GM18507 (cell line): ENCODE measurements at regions not wholly inside any gene's neighbourhood (a gene's known extent, or its start where the extent isn't known, plus 50 kb on each side); places are given as distances from the start of the nearest gene placed in this dataset.

Experiments
- DNase-seq: peaks from one replicate; pipeline ENCODE4 v3.0.0; 2011; ENCODE audit warnings: low read depth; ENCODE audit not compliant: insufficient read length; ENCODE audit errors: extremely low spot score
- FAIRE-seq: peaks from 2 replicates; lab custom pipeline; 2011; peaks lifted over from hg19 to GRCh38; lab: Jason Lieb, UNC

GRCh38 chr5:4991925-4992324 lies 148.2 kb upstream of the ADAMTS16 start:
- DNase-seq = no peak
- no peak for FAIRE-seq

GRCh38 chr5:4995014-4995413 lies 145.1 kb upstream of the ADAMTS16 start:
- no peak for DNase-seq
- no peak for FAIRE-seq

- DNase-seq (no peak), FAIRE-seq (no peak)
Observed at GRCh38 chr5:5005353-5005752, 134.8 kb upstream of the ADAMTS16 start.

GRCh38 chr5:5006548-5006947 lies 133.6 kb upstream of the ADAMTS16 start:
- FAIRE-seq = no peak
- DNase-seq = no peak

- FAIRE-seq (no peak), DNase-seq (no peak)
Observed at GRCh38 chr5:5009240-5009639, 130.9 kb upstream of the ADAMTS16 start.

- no peak for DNase-seq
- FAIRE-seq = no peak
Observed at GRCh38 chr5:5011151-5011550, 129.0 kb upstream of the ADAMTS16 start.

- FAIRE-seq (no peak), DNase-seq (no peak)
Observed at GRCh38 chr5:5014586-5015235, 125.4 kb upstream of the ADAMTS16 start.

GRCh38 chr5:5017827-5018577 lies 122.1 kb upstream of the ADAMTS16 start:
- FAIRE-seq (no peak), DNase-seq (no peak)

GRCh38 chr5:5018578-5018970 lies 121.6 kb upstream of the ADAMTS16 start:
- FAIRE-seq = no peak

GRCh38 chr5:5021436-5021835 lies 118.7 kb upstream of the ADAMTS16 start:
- FAIRE-seq = no peak
- no peak for DNase-seq

More at GRCh38 chr5:5018578-5018970, 121.6 kb upstream of the ADAMTS16 start:
- DNase-seq = no peak

GRCh38 chr5:5025098-5025773 lies 114.9 kb upstream of the ADAMTS16 start:
- DNase-seq = no peak
- FAIRE-seq = no peak

GRCh38 chr5:5025774-5026408 lies 114.2 kb upstream of the ADAMTS16 start:
- FAIRE-seq (peak; percentile 82), DNase-seq (no peak)

GRCh38 chr5:5026409-5026785 lies 113.7 kb upstream of the ADAMTS16 start:
- FAIRE-seq (no peak), DNase-seq (no peak)

- no peak for DNase-seq
- no peak for FAIRE-seq
Observed at GRCh38 chr5:5031665-5032064, 108.5 kb upstream of the ADAMTS16 start.

GRCh38 chr5:5037674-5038073 lies 102.5 kb upstream of the ADAMTS16 start:
- FAIRE-seq = no peak
- no peak for DNase-seq

- FAIRE-seq (peak; percentile 67), DNase-seq (no peak)
Observed at GRCh38 chr5:5039918-5040317, 100.2 kb upstream of the ADAMTS16 start.

- FAIRE-seq (no peak), DNase-seq (no peak)
Observed at GRCh38 chr5:5040712-5041111, 99.4 kb upstream of the ADAMTS16 start.

- no peak for FAIRE-seq
- no peak for DNase-seq
Observed at GRCh38 chr5:5042806-5043205, 97.3 kb upstream of the ADAMTS16 start.

- FAIRE-seq (no peak), DNase-seq (no peak)
Observed at GRCh38 chr5:5043346-5043745, 96.8 kb upstream of the ADAMTS16 start.

GRCh38 chr5:5044247-5044840 lies 95.8 kb upstream of the ADAMTS16 start:
- DNase-seq (no peak), FAIRE-seq (peak; percentile 65)
